Limb (tissue), 2 donors: ENCODE measurements at regions not wholly inside any gene's neighbourhood (a gene's known extent, or its start where the extent isn't known, plus 50 kb on each side); places are given as distances from the start of the nearest gene placed in this dataset.
"Not testable (repeated sequence)": the region's sequence is repeated elsewhere in the genome, so short reads cannot be mapped to it uniquely, and the experiment has no call there.

Experiments used
- DNase-seq, 2 donors: peaks; one replicate each; pipeline ENCODE4 v3.0.0-alpha.2; 2016; ENCODE audit errors: extremely low spot score in 2 of 2

DNA sequence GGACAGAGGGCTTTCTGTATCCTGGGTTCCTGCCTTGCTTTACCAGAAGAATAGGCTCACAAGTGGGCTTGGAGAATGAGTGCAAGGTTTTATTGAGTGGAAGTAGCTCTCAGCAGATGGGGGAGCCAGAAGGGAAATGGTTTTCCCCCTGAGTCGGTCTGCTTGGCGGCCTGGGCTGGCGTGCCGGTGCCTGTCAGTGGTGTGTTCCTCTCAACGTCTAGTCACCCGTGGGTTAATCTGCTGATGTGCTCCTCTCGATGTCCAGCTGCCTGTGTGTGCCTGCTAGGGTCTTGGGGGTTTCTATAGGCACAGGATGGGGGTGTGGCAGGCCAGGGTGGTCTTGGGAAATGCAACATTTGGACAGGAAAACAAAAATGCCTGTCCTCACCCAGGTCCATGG is 370.8 kb upstream of the ZNF462 start:
- DNase-seq, result not testable (repeated sequence)

- no peak for DNase-seq
Measured at GRCh38 chr9:106500171-106500570, 362.8 kb upstream of the ZNF462 start.

DNA sequence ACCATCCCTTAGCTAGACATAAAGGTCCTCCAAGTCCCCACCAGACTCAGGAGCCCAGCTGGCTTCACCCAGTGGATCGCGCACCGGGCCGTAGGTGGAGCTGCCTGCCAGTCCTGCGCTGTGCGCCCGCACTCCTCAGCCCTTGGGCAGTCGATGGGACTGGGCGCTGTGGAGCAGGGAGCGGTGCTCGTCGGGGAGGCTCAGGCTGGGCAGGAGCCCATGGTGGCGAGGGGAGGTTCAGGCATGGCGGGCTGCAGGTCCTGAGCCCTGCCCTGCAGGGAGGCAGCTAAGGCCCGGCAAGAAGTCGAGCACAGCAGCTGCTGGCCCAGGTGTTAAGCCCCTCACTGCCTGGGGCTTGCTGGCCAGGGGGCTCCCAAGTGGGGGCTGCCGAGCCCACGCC is 361.8 kb upstream of the ZNF462 start:
- DNase-seq, result not testable (repeated sequence)

GRCh38 chr9:106502930-106503329 is 360.0 kb upstream of the ZNF462 start:
- DNase-seq, result no peak

DNA sequence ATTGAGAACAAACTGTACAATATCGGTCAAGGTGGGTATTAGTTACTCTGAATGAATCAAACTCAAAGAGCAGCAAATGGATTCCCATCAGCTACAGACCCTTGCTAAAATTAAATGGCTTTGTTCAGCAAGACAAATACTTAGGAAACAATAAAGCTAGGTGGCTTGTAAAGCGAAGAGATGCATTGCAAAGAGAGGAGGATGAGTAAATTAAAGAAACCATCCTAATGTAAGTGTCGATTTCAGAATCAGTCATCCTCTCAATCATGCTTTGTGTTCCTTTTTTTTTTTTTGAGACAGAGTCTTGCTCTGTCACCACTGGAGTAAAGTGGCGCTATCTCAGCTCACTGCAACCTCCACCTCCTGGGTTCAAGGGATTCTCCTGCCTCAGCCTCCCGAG is 359.2 kb upstream of the ZNF462 start:
- DNase-seq, result no peak

- no peak for DNase-seq
Measured at GRCh38 chr9:106526716-106527204, 336.2 kb upstream of the ZNF462 start.

DNA sequence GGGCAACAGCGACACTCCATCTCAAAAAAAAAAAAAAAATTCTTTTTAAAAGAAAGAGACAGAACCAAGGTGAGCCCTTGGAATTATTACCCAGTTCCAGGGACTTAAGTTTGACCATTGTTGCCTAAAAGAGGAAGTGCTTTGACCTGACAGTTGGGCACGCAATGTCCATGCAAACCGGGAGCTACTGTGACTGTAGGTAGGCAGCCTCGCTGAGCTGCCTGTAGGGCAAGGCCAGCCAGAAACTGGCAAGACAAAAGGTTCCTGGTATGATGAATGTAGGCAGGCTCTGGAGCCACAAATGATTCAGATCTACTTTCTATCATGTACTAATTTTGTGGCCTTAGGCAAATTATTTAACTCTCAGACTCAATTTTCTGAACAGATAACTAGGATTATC is 334.8 kb upstream of the ZNF462 start:
- DNase-seq, result no peak

DNA sequence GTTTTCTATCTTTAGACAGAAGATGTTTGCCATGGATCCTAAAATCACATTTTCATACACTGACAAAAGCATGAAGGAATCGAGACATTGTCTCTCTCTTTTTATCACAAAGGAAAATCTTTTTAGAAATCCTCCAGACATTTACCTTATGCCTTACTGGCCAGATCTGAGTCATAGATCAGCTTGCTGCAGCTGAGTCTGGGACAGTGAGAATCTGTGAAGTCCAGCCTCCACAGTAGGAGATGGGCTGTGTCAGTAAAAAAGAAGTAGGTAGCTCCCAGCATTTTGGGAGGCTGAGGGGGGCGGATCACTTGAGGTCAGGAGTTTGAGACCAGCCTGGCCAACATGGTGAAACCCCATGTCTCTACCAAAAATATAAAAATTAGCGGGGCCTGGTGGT is 333.4 kb upstream of the ZNF462 start:
- no peak for DNase-seq

- no peak for DNase-seq
Measured at GRCh38 chr9:106531491-106531890, 331.5 kb upstream of the ZNF462 start.

DNA sequence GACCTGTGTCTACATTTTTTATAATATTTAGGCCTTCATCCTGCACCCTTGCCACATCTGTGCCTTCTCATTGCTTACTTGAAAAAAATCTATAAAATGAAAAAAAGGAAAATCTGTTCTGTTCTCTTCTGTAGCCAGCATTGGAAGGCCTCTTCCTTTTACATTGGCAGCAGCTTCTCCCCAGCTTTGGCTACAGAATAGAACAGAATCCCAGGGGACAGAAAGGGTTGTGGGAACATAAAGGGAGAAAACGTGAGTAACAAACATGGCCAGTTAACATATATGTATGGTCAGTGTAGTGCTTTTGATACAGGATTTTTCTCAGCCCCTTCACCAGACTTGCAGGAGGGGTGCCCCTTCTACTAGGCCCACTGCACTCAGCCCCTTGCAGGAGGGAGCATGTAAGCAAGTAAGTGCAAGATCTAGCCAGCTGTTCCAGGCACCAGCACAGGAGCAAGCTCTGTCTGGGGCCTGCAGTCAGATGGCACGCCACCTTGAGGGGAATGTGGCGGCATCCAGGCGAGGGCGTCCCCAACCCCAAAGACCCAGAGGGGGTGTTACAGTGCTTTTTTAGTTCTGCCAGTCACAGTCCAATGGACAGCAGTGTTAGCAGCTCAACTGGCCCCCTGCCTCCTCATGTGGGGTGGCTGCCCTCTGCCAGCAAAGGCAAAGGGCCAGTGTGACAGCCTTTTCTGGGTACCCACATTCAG is 330.5 kb upstream of the ZNF462 start:
- DNase-seq, result no peak

DNA sequence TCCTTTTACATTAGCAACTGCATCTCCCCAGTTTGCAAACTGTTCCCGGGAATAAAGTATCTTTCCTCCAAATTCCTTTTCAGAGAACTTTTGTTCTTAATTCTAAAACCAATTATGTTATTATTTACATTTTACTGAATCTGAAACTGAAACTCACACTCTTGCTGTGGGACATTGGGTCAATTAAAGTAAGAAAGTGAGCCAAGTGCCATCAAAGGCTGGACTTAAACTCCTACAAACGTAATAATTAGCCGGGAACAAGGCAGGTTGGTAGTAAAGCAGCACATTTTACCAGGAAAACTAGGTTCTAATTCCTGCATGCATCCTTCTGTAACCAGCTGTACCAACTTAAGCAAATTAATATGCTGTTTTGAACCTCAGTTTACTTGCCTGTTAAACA is 328.2 kb upstream of the ZNF462 start:
- DNase-seq, result no peak

- peak in 1 of 2 donors; percentile 21 for DNase-seq
Measured at GRCh38 chr9:106535439-106535838, 327.5 kb upstream of the ZNF462 start.

- no peak for DNase-seq
Measured at GRCh38 chr9:106557996-106558667, 304.8 kb upstream of the ZNF462 start.

DNA sequence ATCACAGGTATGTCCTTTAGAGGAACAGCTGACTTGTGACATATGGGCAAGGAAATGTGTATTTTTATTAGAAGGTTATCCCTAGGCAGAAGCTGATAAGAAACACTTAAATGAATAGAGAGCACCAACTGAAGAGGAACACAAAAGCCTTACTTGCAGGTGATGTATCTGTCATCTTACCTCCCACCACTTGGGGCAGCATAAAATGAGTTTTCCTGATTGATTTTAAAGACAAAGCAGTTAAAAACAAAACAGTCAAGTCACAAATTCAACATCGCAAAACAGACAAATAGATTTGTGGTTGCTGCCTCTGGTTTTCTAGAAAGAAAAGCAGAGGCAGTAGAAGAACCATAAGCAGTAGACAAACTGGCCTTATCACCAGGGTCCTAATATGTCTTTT is 302.4 kb upstream of the ZNF462 start:
- no peak for DNase-seq

GRCh38 chr9:106575823-106576222 is 287.1 kb upstream of the ZNF462 start:
- DNase-seq, result peak in 1 of 2 donors; percentile 41

GRCh38 chr9:106576232-106576760 is 286.7 kb upstream of the ZNF462 start:
- peak in 1 of 2 donors; percentile 49 for DNase-seq

- DNase-seq, result no peak
Measured at GRCh38 chr9:106577121-106577520, 285.8 kb upstream of the ZNF462 start.

DNA sequence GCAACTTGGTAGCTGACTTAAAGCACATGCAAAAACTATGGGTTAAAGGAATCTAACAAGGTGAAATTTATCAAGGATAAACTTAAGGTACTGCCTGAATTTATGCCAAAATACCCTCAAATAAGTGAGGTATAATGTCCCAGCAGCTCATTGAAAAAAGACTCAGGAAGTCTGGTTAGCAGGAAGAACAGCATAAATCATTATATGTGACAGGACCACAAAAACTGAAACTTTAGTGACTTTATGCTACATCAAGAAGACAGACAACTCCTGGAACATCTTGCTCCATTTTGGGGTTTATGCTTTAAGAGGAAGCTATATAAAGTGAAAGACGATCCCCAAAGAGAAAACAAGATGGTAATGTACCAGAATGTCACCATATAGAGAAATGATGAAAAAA is 282.4 kb upstream of the ZNF462 start:
- DNase-seq, result no peak

- no peak for DNase-seq
Measured at GRCh38 chr9:106581973-106582372, 281.0 kb upstream of the ZNF462 start.

DNA sequence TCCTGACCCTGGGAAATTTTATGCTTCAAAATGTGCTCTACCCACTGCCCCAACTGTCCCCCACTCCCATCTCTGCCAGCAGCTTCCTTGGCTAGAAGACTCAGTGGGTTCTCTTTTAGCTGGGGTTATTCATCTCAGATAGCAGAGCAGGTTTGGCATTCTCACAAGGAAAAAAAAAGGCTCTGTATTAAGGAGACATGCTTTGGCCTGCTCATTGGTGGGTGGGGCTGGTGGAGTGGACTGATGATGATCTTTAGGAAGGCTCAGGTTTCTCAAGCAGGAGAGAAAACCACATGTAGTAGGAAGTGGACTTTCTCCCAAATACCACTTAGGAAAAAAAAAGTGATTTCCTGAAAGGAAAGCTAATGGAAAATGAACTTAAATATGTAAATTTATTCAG is 279.2 kb upstream of the ZNF462 start:
- DNase-seq, result no peak

DNA sequence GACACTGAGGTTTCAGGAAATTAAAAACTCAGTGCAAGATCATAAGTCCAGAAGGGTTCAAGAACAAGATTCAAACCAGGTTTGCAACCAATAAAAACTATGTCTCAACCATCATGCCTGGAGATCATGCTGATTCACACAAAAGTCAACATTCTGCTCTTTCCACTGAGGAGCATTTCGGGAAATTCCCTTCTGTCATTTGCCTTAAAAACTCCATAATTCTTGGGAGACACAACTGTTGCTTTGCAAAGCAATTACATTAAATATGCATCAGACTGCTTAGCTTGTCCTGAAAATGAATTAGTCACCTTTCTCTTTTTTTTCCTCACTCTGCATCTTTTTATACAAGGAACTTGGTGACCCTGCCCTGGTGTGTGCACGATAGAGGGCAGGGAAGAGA is 275.9 kb upstream of the ZNF462 start:
- no peak for DNase-seq

GRCh38 chr9:106588626-106589025 is 274.3 kb upstream of the ZNF462 start:
- no peak for DNase-seq
